ENCODE measurements at regions not wholly inside any gene's neighbourhood (a gene's known extent, or its start where the extent isn't known, plus 50 kb on each side); places are given as distances from the start of the nearest gene placed in this dataset.

DNA sequence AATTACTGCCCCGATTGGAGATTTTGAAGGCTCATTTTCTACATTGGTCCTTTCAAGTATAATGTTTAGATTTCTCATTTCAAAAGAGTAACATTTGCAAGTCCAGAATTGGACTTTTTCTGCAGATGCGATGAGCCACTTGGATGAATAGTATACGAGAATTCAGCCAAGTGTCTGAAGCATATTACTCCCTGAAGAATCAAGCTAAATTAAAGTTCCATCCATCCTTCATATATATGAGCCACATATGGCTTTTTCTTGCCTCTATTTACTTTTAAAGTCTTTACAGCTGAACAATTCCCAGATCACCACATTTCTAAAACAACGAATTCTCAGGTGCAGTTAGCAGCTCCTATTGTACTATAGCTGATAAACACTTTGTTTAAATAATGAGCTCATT lies 288.7 kb downstream of the CEMIP2 start:
- TF ChIP-seq CTCF (conservative IDR thresholded peaks at IDR 0.05; ENCODE audit: low read depth, low read length) (no peak), EZH2phosphoT487 (IDR thresholded peaks at IDR 0.05; ENCODE audit: borderline replicate concordance, low read length) (no peak), EZH2 (IDR thresholded peaks at IDR 0.05; ENCODE audit: low read length, unreplicated experiment) (no peak)

Measured in PC-3 (cell line).